AG08395 (cell line): ENCODE measurements at regions not wholly inside any gene's neighbourhood (a gene's known extent, or its start where the extent isn't known, plus 50 kb on each side); places are given as distances from the start of the nearest gene placed in this dataset.
"Not testable (repeated sequence)": the region's sequence is repeated elsewhere in the genome, so short reads cannot be mapped to it uniquely, and the experiment has no call there.

Experiments used
- DNase-seq: peaks from one replicate; pipeline ENCODE4 v3.0.0; 2012; ENCODE audit warnings: mixed read lengths, low spot score

DNA sequence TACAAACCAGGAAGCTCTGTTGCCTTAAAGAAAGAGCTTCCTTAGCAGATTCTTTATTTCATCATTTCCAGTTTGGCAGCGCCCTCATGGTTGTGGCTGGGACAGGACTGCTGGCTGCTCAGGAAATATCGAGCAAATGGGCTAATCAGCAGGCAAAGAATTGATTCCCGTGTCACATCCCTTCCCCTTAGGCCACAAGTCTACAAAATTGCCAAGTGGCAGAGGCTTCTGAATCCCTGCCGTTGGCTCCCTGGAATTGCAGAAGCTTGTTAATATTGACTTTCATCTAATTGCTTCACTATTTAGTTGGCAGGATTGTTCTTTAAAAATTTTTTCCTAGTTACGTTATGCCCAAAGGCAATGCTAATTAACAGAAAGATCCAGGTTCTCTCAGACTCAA lies 456.3 kb upstream of the ERCC4 start:
- no peak for DNase-seq

DNA sequence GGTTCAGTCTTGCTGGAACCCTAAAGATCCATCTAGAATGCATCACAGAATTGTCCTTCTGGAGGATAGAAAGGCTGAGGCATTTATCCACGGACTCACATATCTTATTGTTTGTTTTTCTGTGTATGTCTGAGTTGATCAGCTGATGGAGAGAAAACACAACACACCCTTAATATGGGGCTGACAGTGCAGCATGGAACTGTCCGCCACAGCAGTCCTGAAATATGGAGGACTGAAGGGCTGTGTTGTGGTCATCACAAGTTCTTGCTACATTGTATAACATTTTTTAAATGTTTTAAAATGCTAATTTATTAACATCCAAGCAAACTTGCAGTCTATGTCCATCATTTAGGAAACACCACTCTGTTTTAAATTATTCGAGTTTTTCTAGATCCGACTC lies 448.9 kb upstream of the ERCC4 start:
- no peak for DNase-seq

DNA sequence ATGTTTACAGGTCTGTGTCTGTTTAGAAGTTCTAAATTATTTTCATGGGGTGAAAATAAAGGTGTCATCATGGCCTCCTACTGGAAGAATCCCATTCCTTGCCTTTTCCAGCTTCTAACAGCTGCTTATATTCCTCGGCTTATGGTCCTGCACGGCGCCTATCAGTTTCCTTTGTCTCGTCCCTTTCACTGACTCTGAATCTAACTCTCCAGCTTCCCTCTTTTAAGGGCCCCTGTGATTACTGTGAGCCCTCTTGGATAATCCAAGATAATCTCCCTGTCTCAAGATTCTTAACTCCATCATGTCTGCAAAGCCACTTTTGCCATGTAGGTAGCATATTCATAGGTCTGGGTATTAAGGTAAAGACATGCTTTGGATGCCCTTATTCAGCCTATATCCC lies 441.0 kb upstream of the ERCC4 start:
- DNase-seq: no peak

DNA sequence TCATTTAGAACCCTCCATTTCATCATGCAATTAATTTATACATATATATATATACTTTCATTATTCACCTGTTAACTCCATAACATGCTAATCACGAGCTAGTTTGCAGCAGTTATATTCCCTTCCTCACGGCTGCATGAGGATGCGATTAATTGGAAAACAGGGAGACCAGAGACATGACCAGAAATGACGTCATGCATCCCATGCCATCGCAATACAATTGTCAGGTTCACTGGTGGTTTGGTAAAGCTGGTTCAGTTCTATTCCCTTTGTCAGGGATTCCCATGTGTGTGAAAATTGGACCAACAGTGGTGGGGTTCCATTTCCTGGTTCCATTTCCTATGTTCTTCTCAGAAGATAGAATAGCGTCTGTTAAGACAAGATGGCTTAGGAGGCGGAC lies 440.4 kb upstream of the ERCC4 start:
- no peak for DNase-seq

DNA sequence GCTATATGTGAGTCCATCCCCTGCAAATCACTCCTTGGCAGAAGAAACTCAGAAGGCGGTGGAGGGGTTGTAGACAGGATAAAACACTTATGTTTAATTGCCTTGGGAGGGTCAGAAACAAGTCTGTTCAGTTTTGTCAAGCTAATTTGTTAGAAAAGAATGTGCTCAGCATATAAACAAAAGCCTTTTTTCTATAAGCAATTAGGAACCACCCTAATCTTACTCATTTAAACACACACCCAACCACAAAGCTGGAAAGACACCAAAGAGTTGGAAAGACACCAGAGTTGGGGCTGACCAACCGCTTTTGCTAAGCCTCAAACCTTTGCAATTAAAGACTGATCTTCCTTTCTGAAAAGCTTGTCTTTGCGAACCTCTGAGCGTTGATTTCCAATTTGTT lies 439.2 kb upstream of the ERCC4 start:
- DNase-seq: no peak

DNA sequence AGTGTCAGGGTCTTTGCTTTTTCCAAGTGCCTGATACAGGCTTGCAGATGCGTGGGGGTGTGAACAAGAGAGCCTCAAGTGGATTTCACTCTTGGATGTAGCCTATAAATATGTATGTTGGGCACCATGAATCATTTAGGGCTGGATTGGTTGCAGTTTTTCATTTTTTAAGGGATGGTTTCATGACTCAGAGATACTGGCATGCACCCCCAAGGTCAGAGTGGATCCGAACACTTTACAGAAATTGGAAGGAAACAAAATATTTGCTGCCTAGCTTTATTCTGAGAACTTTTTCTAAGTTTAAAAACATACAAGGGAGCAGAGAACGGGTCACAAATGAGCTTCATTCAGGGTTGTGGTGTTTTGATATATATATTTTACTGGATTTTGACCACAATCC lies 436.8 kb upstream of the ERCC4 start:
- no peak for DNase-seq

DNA sequence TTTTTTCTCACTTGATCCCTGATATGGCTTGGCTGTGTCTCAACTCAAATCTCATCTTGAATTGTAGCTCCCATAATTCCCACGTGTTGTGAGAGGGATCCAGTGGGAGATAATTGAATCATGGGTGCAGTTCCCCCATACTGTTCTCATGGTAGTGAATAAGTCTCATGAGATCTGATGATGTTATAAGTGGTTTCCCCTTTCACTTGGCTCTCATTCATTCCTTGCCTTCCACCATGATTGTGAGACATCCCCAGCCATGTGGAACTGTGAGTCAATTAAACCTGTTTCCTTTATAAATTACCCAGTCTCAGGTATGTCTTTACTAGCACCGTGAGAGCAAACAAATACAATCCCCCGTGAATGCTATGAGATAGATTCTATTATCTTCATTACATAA lies 430.5 kb upstream of the ERCC4 start:
- DNase-seq: not testable (repeated sequence)

DNA sequence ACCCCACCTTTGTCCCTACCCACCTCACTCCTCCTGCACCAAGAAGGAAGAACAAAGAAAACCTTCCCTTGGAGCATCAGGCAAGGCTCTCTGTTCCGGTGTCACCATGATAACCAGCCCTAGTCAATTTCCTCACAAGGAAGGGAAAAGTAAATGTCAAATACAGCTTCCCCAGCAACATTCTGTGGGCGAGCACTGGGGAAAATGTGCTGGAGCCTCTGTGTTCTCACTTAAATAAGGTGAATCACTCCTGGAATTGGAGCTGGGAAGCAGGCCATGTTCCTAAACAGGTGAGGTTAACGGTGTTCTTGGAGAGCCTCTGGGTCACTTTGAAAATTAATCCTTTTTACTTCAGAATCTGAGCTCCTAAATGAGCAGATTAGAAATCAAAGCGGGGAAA lies 427.9 kb upstream of the ERCC4 start:
- DNase-seq: no peak

DNA sequence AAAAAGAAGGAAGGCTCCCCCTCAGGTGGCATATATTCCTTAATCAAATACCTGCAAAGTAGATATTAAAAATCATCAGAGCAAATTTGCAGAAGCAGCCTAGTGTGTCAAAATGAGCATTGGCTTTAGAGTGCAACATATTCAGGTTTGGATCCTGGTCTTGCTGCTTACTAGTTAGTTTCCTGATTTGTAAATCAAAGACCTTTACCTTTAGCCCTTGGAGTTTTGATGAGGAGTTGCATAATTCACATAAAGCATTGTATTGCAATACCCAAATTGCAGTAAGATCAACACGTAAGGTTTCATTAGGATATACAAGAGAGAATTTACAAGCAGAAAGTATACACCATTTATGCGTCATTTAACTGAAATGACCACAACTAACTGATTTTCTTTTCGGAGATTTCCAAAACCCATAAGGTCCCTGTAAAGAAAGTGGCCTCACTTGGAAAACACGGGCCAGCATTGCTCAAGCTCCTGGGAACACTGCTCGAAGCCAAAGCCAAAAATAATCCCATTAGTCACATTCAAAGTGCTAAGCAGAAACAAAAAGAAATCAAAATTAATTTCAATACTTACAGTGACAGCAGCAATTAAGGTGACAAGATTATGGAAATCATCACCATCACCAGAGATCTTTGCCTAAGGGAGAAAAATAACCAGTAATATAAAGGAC lies 415.9 kb upstream of the ERCC4 start:
- no peak for DNase-seq

DNA sequence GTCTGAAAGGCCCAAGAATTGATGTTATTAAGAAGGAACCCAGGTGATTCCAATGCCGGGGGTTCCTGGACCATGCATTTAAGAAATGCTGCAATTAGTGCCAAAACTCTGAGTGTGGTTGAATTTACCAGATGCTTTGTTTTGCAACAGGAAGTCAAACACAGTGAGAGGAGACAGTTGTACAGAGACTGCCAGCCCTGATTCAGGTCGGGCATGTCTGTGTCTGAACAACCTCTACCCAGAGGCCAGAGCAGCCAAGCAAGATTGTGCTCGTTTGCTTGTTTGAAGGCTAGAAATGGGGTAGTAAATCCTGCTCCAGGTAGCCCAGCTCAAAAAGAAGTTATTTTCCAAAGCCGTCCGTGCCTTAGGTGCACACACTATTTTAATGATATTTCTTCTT lies 412.4 kb upstream of the ERCC4 start:
- no peak for DNase-seq

DNA sequence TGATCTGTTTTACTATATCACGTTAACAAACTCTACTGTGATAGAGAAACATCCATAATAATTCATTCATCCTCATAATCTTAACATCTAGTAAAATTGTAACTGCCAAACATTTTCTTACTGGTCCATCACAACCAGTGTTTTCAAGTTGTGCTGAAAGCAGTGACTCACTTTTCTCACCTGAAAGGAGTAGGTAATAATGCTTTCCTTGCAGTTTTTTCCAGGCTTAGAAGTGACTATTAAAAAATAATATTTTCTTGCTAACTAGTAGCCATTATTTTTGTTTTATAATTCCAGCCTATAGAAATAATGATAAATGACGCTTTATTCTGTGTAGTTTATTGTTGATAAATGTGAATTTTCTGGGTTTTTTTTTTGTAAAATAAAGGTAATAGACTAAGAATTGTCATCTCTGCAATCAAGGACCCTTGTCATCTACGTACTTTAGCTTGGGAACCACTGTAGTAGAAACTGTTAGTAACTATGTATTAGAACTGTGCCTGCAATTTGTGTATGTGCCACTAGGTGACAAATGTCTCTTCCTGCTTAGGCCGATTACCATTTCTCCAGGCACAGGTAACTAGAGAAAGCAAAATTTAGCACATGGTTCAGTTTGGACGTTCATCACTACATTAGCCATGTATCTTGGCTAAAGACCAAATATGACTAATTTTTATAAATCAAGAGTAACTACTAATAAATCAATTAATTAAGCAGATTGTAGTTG lies 409.4 kb upstream of the ERCC4 start:
- no peak for DNase-seq

DNA sequence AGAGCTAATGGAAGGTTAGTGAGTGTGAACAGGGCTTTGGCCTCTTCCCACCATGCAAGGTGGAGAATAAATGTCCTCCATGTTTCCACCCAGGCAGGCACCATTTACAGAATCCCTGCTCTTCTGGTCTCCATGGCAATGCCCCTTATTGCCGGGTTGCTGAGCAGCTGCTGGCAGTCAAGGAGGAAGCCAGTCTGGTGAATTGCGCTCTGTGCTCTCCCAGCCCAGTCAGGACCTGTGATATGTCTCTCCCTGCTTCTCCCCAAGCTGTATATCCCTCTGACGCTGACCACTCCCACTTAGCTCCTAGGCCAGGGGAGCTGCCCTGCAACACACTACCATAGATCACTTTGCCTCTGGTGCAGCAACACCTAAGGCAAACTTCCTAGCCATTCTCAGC lies 402.1 kb upstream of the ERCC4 start:
- DNase-seq: no peak

DNA sequence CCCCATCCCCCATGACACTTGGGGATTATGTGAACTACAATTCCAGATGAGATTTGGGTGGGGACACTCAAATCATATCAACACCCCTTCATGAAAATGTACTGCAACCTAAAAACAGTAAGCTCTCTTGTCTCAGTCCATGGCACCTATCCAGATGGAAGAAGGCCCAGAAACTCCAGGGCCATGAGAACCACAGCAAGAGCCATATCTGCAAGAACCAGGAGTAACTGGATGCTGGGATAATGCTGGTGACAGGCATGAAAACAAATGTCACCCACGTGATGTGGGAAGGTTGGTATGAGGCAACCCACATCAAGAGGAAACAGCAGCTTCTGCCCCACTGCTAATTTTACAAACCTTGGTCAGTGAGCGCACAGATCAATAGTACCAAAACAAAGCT lies 400.1 kb upstream of the ERCC4 start:
- DNase-seq: no peak

DNA sequence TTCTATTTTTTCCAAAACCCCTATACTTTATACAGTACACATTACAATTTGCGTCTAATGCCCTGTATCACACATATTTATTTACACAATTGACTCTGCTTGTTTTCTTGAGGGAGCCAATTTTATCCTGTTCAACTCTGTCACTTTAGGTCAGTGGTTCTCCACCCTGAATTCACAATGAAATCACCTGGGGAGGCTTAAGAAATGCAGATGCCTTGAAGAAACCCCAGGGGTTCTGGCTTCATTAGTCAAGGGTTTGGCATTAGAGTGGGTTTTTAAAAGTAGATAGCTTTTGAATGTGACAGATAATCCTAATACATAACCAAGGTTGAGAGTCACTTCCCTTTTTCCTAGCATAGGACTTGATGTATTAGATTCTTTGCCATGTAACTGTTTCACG lies 398.6 kb upstream of the ERCC4 start:
- DNase-seq: no peak

DNA sequence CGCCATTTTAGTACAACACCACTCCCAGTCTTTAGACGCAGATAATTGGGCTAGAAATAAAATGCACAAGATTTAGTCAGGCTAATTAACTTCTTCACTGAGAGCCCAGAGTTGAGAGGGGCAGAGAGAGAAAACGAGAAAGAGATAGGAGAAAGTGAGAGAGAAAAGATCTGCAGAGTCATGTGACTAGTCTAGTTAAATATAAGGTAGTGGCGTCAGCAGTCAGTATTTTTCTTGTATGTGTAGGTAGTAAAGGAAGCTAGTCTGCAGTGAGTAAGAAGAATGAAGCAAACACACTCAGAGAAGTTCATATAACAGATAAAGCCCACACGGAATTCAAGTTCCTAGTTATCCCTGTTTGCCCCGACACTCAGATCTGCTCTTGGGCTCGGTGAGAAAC lies 392.6 kb upstream of the ERCC4 start:
- no peak for DNase-seq

DNA sequence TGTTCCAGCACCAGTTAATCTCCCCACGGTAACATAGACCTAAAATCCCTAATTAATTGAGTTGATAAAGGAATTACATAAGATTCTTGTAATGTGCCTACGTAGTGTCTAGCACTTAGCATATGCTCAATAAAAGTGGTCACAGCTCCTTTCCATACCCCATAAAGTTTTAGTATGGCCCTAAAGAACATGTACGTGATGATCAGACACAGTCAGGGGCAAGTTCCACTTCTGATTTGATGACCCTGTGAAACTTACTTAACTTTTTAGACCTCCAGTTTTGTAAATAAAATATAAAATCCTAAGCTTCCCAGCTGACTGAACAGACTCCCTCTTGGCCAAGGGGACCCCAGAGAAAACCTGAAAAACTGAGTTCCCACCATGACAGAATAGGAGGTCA lies 391.3 kb upstream of the ERCC4 start:
- DNase-seq: no peak

DNA sequence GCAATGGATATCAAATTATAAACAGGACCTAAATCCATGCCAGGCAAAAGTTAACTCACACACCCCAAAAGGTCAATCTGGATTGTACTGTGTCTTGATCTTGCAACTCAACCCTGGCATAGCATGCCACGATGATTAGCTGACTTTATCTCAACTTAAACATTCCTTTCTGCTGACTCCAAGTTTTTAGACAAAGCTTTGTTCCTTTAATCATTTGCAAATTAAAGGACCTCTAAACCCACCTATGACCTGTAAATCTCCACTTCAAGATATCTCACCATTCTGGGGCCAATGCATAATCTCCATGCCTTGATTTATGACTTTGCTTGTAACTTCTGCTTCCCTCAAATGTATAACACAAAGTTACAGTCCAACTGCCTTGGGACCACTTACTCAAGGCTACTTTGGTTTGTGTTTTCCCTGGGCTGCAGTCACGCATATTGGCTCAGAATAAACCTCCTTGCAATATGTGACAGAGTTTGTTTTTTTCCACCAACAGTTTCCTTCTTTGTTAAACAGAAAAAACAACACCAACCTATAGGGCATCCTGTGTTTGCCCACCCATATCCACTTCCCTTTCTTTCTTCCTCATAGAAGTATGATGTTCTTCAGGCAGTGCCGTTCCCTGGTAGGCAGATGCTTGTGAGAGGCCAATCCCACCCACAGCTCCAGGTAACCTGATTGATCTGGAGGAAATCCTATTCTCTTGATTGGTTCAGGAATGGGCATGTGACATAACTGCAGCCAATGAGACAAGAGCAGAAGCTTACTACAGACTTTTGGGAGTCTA lies 390.6 kb upstream of the ERCC4 start:
- no peak for DNase-seq

DNA sequence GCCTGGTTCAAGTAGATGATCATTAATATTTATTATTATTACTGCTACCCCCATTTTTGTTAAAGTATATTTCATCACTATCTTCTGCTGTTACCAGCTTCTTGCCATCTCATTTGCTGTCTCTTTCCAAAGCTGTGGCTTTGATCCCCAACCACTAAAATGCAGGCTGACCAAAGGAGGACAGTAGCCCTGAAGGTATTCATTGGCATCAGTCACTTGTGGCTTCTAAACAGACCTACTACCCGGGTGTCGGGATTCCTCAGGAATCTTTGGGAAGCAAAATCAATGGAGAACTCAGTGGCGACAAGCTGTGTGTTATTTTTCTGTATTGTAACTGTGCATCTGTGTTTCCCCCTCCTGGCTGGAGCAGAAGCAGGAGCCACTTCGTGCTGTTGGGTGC lies 379.2 kb upstream of the ERCC4 start:
- DNase-seq: no peak

DNA sequence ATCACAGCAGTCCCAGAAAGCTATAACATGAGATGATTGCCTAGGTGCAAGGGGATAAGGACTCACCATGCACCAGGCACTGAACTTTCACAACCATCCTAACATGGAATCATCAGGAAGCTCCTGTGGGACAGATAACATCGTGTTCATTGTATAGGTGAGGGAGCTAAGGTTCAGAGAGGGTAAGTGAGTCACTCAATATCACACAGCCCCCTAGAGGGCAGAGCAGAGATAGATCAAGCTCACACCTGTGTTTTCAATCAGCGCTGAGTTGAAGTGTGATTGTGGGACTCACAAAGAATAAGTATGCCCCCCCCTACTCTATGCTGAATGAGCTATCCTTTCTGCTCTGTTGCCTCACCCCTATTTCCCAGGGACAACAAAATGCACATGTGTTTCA lies 377.7 kb upstream of the ERCC4 start:
- no peak for DNase-seq

DNA sequence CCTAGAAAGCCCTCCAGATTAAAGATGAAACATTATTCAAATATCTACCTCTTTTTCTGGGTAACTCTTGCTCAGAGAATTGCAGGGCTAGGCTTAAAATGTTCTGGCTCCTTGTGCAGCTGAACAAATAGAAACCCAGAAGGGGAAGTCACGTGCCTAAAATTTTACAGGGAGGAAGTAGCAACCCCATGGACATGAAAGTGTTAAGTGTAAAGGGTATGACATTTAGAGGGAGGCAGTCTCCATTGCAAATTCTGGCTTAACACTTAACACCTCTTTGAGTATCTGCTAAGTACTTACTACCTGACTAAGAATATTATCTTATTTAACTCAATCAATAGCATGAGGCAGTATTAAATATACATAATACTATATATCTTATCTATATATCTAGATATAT lies 376.1 kb upstream of the ERCC4 start:
- DNase-seq: no peak

DNA sequence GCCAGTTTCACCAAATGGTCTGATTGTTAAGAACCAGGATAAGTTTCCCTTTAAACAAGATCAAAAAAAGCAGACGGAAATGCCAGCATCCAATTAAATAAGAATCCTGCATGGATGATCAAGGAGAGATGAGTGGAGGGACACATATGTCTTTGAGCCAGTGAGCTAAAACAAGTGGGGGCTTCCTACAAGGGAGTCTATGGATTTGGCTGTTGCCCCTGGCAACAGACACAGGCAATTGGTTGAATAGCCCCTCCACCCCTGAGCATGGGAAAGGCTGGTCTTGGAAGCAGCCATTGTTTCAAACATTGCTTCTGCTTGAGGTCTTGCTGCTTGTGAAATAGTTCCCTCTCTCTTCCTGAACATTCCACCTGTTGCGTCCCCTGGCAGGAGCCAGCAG lies 374.7 kb upstream of the ERCC4 start:
- DNase-seq: no peak

DNA sequence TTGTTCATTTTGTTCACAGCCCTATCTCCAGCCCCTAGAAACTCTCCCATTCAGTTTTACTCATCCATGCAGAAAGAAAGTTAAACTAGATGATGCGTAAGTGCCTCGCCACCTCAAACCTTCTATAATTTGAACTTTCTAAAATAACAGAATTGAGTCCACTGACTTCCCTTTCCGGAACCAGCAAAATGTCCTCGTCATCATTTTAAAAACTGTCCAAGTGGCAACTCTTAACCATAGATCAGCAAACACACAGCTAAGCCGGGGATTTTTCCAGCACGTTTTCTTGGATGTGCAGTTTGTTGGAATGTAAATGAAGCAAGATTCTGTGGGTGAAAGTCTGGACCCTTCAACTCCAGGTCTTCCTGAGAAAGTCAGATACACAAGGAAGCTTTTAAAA lies 369.7 kb upstream of the ERCC4 start:
- DNase-seq: no peak
